T-helper 2 cell treated with Interferon-gamma antibody and Interleukin-4, amounts not matched to agents 100 ng/mL and 5 ng/mL, for 36 hours (primary cell): ENCODE measurements at regions not wholly inside any gene's neighbourhood (a gene's known extent, or its start where the extent isn't known, plus 50 kb on each side); places are given as distances from the start of the nearest gene placed in this dataset.

Experiments
- intact Hi-C: fragments of 100-400 bp; cut with micrococcal nuclease; formaldehyde crosslinking; loops from one replicate; pipeline ENCODE4 v1.15.1; 2023

DNA sequence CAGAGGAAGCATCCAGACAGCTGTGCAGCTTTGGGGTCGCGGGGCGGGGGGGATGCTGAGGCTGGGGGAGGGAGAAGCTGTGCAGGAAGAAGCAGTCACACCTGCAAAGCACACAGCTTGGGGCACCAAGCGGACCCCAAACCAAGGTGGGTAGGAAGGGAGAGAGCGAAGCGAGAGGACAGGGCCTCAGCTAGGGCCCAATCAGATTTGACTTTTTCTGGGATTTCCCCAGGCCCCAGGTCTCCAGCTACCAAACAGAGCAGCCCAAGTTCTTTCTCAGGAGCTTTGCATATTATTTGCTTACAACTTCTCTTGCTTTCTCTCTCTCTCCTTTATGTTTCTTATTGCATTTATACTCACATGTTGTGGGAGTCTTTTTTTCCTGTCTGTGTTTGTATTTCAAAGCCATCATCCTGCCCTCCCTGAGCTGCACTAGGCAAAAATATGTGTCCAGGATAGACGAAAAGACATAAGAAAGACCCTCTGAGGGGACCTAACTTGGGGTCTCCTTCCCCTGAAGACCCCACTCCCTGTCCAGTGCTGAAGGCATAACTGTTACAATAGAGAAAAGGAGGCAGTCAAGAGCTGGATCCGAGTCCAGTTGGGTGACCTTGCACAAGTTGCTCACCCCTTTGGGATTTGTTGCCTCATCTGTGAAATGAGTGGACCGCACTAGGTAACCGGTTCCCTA is 50.6 kb upstream of the SMNDC1 start:
- intact Hi-C loops: loop anchor here (10.0 kb wide), 1 partner anchor 510 kb away; no protein-coding TSS in a partner anchor

DNA sequence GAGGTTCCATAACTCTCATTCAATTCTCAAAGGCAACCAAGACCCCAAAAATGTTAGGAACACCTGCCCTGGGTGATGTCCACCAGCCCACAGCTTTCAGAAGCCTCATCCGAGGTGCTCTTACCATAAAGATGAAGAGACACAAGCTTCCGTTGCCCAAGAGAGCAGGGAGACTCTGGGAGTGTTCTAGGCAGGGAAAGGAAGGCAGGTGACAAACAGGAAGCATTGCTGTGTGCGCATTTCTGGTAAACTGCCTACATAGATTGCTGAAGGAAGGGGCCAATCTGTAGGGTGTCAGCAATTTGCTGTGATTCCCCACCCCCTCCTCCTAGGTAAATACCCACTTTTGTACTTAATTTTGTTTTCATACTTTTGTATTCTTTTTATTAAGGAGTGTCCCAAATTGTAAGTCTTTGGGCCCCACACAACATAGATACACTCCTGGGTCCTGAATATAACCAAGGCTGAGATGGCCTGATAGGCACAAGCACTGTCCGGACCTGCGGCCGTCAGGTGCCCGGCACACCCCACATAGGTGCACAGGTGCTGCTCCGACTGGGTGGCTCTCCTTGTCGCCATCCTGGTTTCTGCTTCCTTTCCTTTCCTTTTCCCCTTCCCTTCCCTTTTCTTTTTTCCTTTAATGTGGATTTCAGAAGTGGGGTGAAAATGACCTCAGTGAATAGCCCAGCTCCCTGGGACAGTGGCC is 51.4 kb upstream of the SMNDC1 start:
- intact Hi-C loops: loop anchor here (1.0 to 10.0 kb wide), 3 partner anchors 58 to 509 kb away; partner anchors contain the start of gene DUSP5

DNA sequence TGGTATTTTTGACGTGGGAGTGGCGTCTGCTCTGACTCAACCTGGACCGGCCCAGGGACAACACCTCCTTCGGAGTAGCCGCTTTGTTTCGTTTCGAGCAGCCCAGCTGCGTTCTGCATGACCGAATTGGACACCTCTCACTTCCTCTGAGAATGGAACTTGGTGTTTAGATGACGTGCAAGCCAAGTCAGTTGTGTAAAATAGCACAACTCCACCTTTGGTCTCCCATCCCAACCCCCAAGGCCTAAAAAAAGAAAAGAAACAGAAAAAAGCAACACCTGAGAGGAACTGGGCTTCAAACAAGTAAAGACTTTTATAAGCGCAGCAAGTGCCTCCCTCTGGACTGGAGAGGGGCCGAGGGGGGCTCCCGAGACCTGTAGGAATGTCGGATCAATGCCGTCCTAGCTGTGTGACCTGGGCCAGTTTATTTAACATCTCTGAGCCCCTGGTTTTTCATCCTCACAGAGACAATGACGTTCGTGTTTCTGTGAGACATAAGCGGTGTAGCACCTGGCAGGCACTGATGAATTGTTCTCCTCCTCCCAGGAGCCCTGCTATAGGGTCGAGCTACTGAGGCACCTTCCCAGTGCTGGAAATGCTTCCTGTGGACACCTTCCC is 52.0 kb upstream of the SMNDC1 start:
- intact Hi-C loops: loop anchor here (1.0 to 10.0 kb wide), 3 partner anchors 58 to 508 kb away; partner anchors contain the start of gene DUSP5

DNA sequence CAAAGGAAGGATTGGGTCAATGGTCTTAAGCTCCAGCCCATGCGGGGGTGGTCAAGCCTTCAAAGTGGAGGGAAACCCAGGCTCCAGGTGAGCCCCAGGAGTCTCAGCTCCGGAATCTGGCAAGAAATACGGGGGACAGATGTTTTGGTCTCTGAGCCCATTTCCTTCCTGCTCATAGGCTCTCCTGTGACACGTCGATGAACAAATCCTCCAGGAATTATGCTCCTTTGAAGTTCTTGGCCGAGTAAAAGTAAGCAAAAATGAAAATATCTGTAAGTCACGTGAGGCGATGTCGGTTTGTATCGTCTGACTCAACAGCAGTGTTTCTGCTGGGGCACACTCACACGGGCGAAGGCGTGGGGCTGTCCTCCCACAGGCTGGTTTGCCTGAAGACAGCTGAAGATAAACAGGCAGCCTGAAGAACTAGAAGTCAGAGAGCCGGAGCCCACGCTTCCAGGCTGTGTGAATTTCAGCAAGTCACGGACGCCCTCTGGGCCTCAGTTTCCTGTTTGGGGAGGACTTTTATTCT is 52.6 kb upstream of the SMNDC1 start:
- intact Hi-C loops: loop anchor here (10.0 kb wide), 1 partner anchor 507 kb away; no protein-coding TSS in a partner anchor

DNA sequence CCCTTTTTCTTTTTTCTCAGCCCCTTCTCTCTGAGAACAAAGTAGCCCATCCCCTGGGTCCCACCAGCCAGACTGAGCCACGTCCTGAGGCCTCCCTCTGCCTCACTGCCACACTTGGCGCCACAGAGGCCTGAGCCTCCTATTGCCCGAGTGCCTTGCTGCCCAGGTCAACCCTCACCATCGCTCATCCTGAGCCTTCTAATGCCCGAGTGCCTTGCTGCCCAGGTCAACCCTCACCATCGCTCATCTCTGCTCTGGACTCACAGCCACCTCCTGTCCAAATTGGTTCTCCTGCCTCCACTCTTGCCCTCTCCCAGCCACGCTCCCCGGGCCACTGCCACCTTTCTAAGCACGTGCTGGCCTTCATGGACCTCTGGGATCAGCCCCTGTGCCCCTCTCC is 53.2 kb upstream of the SMNDC1 start:
- intact Hi-C loops: loop anchor here (10.0 kb wide), 1 partner anchor 507 kb away; no protein-coding TSS in a partner anchor

DNA sequence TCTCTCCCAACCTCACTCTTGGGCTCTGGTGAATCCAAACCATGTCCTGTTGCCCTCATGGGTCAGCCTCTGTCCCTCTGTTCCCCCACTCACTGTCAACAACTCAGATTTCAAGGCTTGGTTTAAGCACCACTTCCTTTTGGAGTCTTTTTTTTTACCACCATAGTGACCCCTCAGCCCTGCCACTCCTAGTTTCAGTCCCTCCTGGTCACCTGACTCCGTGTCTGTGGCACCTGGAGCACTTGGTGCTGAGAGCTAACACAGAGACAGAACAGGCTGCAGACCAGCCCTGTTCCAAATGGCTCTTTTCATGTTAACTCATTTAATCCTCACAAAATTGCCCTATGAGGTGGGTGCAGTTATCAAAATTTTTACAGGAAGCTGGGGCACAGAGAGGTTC is 53.6 kb upstream of the SMNDC1 start:
- intact Hi-C loops: loop anchor here (10.0 kb wide), 1 partner anchor 507 kb away; no protein-coding TSS in a partner anchor

GRCh38 chr10:110358869-110359629 is 54.3 kb upstream of the SMNDC1 start:
- intact Hi-C loops: loop anchor here (10.0 kb wide), 1 partner anchor 506 kb away; no protein-coding TSS in a partner anchor

DNA sequence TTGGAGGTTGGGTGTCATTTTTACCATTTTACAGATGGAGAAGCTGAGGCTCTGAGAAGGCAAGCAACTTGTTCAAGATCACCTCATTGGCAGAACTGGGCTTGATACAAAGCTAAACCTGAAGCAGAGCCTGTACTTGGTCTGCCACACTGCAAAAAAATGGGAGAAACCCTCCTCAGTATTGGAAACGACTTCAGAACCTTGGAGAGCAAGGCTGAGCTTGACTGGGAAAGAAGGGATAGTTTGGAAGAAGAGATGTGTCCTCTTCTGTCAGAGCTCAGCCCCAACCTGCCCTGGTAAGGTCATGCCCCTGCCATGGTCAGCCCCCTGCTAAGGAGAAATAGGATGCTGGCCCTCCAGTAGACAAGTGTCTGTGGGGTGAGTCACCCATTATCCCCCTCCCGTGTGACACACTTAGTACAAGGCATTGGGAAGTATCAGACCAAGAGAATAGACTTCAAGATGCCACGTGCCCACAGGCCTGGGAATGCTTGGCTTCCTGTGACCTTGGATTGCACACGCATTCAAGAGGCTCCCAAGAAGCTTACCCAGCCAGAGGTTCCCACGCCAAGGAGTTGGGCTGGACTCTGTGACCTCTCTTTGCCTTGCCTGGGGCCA is 56.2 kb upstream of the SMNDC1 start:
- intact Hi-C loops: no loop called here

- intact Hi-C loops: no loop called here
These were observed 57.2 kb upstream of the SMNDC1 start for GRCh38 chr10:110361800-110362456.

DNA sequence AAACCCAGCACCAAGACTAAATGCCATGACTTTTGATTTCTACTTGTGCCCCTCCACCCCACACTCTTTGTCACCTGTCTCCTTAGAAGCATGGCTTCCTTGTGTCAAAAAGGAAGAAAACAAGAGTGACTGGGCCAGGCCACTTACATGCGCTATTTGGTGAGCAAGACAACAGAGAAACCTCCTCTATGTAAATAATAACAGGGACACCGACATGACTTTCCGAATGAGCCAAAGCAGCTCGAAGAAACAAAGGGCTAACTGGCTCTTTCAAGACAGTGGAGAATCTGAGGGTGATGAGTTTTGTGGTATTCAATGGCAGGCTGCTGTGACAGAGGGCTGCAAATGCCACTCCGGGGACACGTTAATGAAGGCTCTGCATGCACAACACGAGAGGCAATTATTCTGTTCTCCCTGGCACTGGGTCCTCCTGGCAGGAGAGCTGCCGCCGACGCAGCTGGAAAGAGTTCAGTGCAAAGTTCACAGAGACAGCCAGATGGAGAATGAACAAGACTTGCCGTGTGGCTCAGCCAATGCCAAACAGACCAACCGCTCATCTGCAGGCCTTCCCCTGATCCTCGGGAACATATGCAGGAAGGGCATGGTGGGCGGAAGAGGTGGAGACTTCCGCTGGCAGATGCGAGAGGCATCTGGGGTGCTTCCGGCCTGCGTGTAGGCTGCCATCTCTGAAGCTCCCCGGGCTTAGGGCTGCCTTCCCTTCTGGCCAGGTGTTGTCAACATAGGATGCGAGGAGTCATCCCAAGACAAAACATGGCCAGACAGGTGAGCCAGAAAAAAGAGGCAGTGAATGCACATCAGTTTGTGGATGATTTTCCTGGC is 59.1 kb upstream of the SMNDC1 start:
- intact Hi-C loops: no loop called here

GRCh38 chr10:110364531-110364937 is 59.8 kb upstream of the SMNDC1 start:
- intact Hi-C loops: no loop called here

- intact Hi-C loops: no loop called here
These were observed 60.8 kb upstream of the SMNDC1 start for GRCh38 chr10:110365356-110366143.

GRCh38 chr10:110366635-110367034 is 61.9 kb upstream of the SMNDC1 start:
- intact Hi-C loops: no loop called here

DNA sequence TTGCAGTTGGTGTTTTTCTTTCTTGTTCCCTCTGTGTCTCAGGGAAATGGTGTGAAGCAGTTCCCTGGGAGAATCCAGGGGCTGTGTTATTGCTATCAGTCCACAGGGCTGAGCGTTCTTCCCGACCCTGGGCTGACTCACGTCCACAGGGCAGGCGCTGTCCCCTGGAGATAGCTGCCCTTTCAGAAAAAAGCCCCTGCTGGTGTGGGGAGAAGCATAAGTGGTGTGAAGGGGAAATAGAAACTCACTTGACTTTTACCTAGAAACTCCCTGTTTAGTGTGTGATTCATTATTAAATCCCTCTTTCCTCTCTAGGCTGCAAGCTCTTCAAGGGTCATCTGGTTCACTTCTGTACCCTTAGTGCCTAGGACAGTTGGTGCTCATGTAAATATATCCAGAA is 63.3 kb upstream of the SMNDC1 start:
- intact Hi-C loops: no loop called here

- intact Hi-C loops: no loop called here
These were observed 63.8 kb upstream of the SMNDC1 start for GRCh38 chr10:110368556-110368955.

- intact Hi-C loops: no loop called here
These were observed 65.3 kb upstream of the SMNDC1 start for GRCh38 chr10:110370006-110370405.

DNA sequence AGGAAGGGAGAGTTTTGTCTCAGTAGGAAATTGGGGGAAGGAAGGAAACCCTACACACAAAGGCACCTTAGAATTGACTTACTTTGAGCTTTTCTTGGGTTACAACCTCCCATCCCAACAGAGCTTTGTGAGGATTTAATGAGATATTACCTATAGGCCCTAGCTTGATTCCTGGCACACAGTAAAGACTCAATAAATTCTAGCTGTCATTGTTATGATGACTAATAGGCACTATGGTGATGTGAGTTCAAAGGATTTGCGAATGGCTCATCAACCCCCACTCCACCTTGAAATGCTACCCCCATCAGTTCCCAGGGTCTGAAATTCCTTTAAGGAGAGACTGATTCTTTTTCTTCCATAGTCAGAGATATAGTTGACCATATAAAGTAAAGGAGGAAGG is 67.9 kb upstream of the SMNDC1 start:
- intact Hi-C loops: no loop called here

- intact Hi-C loops: no loop called here
These were observed 68.3 kb upstream of the SMNDC1 start for GRCh38 chr10:110373059-110373458.
